ENCODE measurements at regions not wholly inside any gene's neighbourhood (a gene's known extent, or its start where the extent isn't known, plus 50 kb on each side); places are given as distances from the start of the nearest gene placed in this dataset.

GRCh38 chr10:120251821-120252442, 205.1 kb upstream of the PLPP4 start:
- Histone ChIP-seq H3K18ac (ENCODE audit: insufficient read length, low read depth, low read length) (no peak overlapping the region), H4K8ac (replicated peaks; ENCODE audit: insufficient read length, low read depth, low read length) (no peak overlapping the region), H3K56ac (ENCODE audit: insufficient read length, low read depth, low read length) (no peak overlapping the region), H3K79me1 (ENCODE audit: insufficient read depth, low read depth, low read length, poor library complexity, severe bottlenecking) (no peaks in the 10 kb centered on the region), H3K9me3 (ENCODE audit: control insufficient read depth, low read depth, low read length) (no peaks in the 10 kb centered on the region), H3K4me1 (ENCODE audit: insufficient read depth, low read length) (no peaks in the 10 kb centered on the region), H3T11ph (ENCODE audit: low read length) (no peak overlapping the region), H2BK12ac (ENCODE audit: insufficient read length, low read depth, low read length) (no peak overlapping the region), H2AK5ac (ENCODE audit: insufficient read length, low read length) (no peak overlapping the region), H3K23me2 (ENCODE audit: insufficient read length, low read depth, low read length, poor library complexity, severe bottlenecking) (no peaks in the 10 kb centered on the region), H3K4me2 (ENCODE audit: insufficient read depth, insufficient read length, low read length) (no peak overlapping the region), H2AFZ (ENCODE audit: low read length) (no peak overlapping the region), H3K14ac (ENCODE audit: insufficient read depth, low read length) (no peak overlapping the region), H3K4ac (ENCODE audit: low read depth, low read length) (no peak overlapping the region), H2BK20ac (ENCODE audit: low read depth, low read length, poor library complexity, severe bottlenecking) (no peak overlapping the region), H4K91ac (ENCODE audit: insufficient read length, low read depth, low read length) (no peak overlapping the region), H3K23ac (ENCODE audit: insufficient read length, low read depth, low read length) (no peak overlapping the region), H3K9ac (ENCODE audit: extremely low read depth, insufficient read length, low read length) (no peak overlapping the region), H4K20me1 (ENCODE audit: control insufficient read depth, insufficient read depth, insufficient read length) (no peaks in the 10 kb centered on the region), H3K79me2 (ENCODE audit: insufficient read depth, low read length) (no peaks in the 10 kb centered on the region), H4K5ac (ENCODE audit: insufficient read length, low read depth, low read length) (no peak overlapping the region), H2BK5ac (ENCODE audit: insufficient read length, low read length) (no peak overlapping the region), H2BK120ac (ENCODE audit: low read depth, low read length, poor library complexity, severe bottlenecking) (no peak overlapping the region), H3K27ac (ENCODE audit: insufficient read length, low read depth, low read length) (no peak overlapping the region), H2BK15ac (ENCODE audit: low read depth, low read length) (no peak overlapping the region), H3K27me3 (ENCODE audit: insufficient read depth, low read length) (no peaks in the 10 kb centered on the region)
- WGBS (ENCODE audit: extremely low coverage, insufficient read length, low lambda C conversion rate): no CpG with 5 or more reads among the region's 13 CpGs
- Mint-ChIP-seq H3K9me3 (peaks cover 5 to 8% of the 10 kb centered on the region in 2 experiments; a peak in 3 of 5 replicates), H3K36me3 (ENCODE audit: insufficient read depth in 1 of 3, low read depth in 3 of 3) (no peaks in the 10 kb centered on the region), H3K4me1 (no peaks in the 10 kb centered on the region), H3K4me3 (no peak overlapping the region), H3K27ac (no peak overlapping the region), H3K27me3 (ENCODE audit: low read depth) (no peaks in the 10 kb centered on the region; the same call in 1 of the 2 replicates)
- no peak for DNase-seq
- TF ChIP-seq CTCF (conservative IDR thresholded peaks at IDR 0.05): no peak

Data from H9 (cell line).